Body of pancreas (tissue), 4 donors: ENCODE measurements at regions not wholly inside any gene's neighbourhood (a gene's known extent, or its start where the extent isn't known, plus 50 kb on each side); places are given as distances from the start of the nearest gene placed in this dataset.

Experiments
- ATAC-seq: fragments of 150-250 bp; one replicate; pipeline ENCODE4 v1.9.1; 2016
- DNase-seq, 4 donors: peaks; one replicate each; pipeline ENCODE4 v3.0.0-alpha.2; 2019
- H3K27ac ChIP-seq, 4 donors: fragments of 200-600 bp; sonication (generic); 1 replicate in 3 of 4; 2 replicates in 1 of 4; pipeline versions ENCODE4 v1.5.1 to v1.6.1; 2016 to 2019; ENCODE audit warnings: mild to moderate bottlenecking in 1 of 4, mixed read lengths in 1 of 4, moderate library complexity in 1 of 4
- H3K27me3 ChIP-seq, 2 donors: fragments of 200-600 bp; sonication (generic); one replicate each; pipeline ENCODE4 v1.6.0; 2016; ENCODE audit warnings: mild to moderate bottlenecking in 1 of 2
- H3K36me3 ChIP-seq, 2 donors: fragments of 200-600 bp; sonication (generic); replicated peaks in 1 of 2; 2 replicates each; pipeline ENCODE4 v1.5.1; 2016; ENCODE audit warnings: low read depth in 2 of 2; ENCODE audit not compliant: insufficient read depth in 1 of 2
- H3K4me1 ChIP-seq: fragments of 200-600 bp; sonication (generic); one replicate; pipeline ENCODE4 v1.6.0; 2016
- H3K4me3 ChIP-seq, 2 donors: fragments of 200-600 bp; sonication (generic); 1 replicate in 1 of 2; 2 replicates in 1 of 2; pipeline ENCODE4 v1.5.1; 2016 to 2019
- H3K9me3 ChIP-seq, 3 donors: fragments of 200-600 bp; sonication (generic); 1 replicate in 2 of 3; 2 replicates in 1 of 3; pipeline ENCODE4 v1.5.1; 2016
- POLR2A ChIP-seq, 3 donors: fragments of 450-650 bp; IDR thresholded peaks; one replicate each; pipeline ENCODE4 v1.6.1; 2016; ENCODE audit warnings: antibody characterized with exemption in 3 of 3, mild to moderate bottlenecking in 2 of 3
- WGBS, 2 donors: methylation state at CpG; one replicate each; pipeline ENCODE4 v1.1.5; 2017; 5-methylcytosine and 5-hydroxymethylcytosine counted together
- intact Hi-C: fragments of 100-400 bp; cut with DNase I; formaldehyde crosslinking; loops from one replicate; pipeline ENCODE4 v1.15.1; 2023
- TF ChIP-seq, protein P1 (sequence below), 7 experiments: fragments of 450-650 bp in 4 of 7; fragments of 200-600 bp in 3 of 7; sonication (generic) in 3 of 7; IDR thresholded peaks; one replicate each; pipeline ENCODE4 v1.5.1; 2016 to 2019; ENCODE audit warnings: antibody characterized with exemption in 7 of 7

DNA sequence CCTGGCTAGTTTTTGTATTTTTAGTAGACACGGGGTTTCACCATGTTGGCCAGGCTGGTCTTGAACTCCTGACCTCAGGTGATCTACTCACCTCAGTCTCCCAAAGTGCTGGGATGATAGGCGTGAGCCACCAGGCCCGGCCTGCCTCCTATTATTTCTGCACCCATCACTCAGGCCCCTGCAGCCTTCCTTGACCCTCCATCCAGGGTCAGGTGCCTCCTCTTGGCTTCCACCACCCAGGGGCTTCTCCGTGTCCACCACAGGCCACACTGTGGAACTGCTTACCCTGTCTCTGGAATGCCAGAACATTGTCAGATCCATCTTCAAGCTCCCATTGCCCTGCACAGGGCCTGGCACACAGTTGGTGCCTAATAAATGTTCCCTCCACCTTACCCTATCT lies 75.4 kb upstream of the RTL6 start:
- no peaks in the 10 kb centered on the region for H3K27me3 ChIP-seq
- TF ChIP-seq POLR2A (IDR thresholded peaks at IDR 0.05) = no peak
- TF ChIP-seq, protein P1, sequence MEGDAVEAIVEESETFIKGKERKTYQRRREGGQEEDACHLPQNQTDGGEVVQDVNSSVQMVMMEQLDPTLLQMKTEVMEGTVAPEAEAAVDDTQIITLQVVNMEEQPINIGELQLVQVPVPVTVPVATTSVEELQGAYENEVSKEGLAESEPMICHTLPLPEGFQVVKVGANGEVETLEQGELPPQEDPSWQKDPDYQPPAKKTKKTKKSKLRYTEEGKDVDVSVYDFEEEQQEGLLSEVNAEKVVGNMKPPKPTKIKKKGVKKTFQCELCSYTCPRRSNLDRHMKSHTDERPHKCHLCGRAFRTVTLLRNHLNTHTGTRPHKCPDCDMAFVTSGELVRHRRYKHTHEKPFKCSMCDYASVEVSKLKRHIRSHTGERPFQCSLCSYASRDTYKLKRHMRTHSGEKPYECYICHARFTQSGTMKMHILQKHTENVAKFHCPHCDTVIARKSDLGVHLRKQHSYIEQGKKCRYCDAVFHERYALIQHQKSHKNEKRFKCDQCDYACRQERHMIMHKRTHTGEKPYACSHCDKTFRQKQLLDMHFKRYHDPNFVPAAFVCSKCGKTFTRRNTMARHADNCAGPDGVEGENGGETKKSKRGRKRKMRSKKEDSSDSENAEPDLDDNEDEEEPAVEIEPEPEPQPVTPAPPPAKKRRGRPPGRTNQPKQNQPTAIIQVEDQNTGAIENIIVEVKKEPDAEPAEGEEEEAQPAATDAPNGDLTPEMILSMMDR (IDR thresholded peaks at IDR 0.05) = no peak
- ATAC-seq = no peak
- H3K27ac ChIP-seq = no peak overlapping the region
- H3K9me3 ChIP-seq = no peaks in the 10 kb centered on the region
- WGBS, 2 donors = 79 to 80% methylated on average over 4 of the region's 4 CpGs
- H3K36me3 ChIP-seq = no peaks in the 10 kb centered on the region
- H3K4me1 ChIP-seq = peaks cover 7% of the 10 kb centered on the region
- H3K4me3 ChIP-seq = no peak overlapping the region
- DNase-seq = no peak
- intact Hi-C loops = no loop called here

DNA sequence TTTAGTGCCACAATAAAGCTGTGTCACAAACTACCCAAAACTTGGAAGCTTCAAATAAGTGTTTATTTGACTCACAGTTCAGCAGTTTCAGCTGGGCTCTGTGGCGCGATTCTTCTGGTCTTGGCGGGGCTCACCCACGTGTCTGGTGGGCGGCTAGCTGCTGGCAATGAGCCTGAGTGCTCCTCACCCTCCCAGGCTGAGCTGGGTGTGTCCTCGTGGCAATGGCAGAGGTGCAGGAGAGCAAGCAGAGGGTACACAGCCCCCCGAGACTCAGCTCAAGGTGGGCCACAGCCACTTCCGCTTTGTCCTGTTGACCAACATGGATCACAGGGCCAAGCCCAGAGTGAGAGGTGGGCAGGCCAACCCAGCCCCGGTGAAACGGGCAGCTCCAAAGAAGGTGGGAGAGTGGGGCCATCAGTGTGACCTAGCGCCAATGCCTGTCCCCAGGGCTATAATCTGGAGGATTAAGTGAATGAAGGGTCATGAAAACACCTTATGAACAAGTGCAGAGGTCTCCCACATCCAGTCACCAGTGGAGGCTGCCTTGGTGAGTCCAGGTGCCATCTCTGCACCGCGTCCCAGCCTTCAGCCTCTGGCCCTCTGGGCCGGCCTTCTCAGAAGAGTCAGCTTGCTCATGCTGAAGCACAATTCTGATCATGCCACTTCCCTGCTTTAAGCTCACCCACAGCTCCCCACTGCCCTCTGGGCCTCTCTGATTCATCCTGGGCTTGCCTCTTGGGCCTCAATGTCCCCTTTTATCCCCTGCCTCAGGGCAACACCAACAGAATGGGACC lies 74.6 kb upstream of the RTL6 start:
- ATAC-seq (no peak), DNase-seq (no peak)
- no peak for TF ChIP-seq POLR2A (IDR thresholded peaks at IDR 0.05)
- TF ChIP-seq, protein P1 (IDR thresholded peaks at IDR 0.05) = no peak
- H3K4me3 ChIP-seq = no peak overlapping the region
- H3K27me3 ChIP-seq = no peaks in the 10 kb centered on the region
- H3K36me3 ChIP-seq = no peaks in the 10 kb centered on the region
- H3K9me3 ChIP-seq = no peaks in the 10 kb centered on the region
- intact Hi-C loops = no loop called here
- H3K27ac ChIP-seq = no peak overlapping the region
- H3K4me1 ChIP-seq = peaks cover 7% of the 10 kb centered on the region
- WGBS, 2 donors = 57 to 69% methylated on average over 6 to 13 of the region's 14 CpGs

DNA sequence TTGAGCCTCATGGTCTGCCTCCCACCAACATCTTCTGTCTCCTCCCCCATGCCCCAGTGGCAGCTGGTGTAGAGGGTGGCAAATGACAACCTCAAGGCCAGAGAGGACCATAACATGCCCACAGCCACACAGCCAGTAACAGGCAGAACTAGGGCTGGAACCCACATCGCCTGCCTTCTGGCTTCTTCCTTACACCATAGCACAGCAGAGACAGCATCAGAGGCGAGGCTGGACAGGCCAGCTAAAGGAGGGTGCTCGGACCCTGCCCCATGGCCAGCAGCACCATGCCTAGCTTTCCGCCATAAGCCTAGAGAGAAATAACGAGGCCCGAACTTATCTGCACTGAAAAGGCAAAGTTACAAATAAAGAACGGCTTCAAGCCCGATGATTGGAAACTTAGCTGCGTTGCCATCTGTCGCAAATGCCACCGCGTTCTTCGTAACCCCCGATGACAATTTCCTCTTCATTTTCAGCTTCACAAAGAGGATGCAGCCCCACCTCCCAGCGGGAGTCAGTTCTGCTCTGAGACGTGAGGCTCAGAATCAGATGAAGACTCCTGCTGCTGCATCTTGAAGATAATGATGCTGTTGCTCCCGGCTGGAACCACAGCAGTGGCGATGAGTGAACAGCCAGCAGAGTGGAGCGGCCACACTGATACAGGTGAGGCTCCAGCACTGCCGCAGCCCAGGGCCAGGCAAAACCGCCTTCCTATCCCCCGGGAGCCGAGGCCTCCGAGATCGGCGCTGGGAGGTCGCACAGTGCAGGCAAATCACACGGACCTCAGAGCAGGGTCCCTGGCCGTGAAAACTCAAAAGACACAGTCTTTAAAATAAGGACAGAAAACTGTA lies 73.8 kb upstream of the RTL6 start:
- no peaks in the 10 kb centered on the region for H3K9me3 ChIP-seq
- intact Hi-C loops = no loop called here
- 71 to 72% methylated on average over 29 of the region's 29 CpGs for WGBS, 2 donors
- H3K27me3 ChIP-seq = no peaks in the 10 kb centered on the region
- no peak for ATAC-seq
- peaks cover 7% of the 10 kb centered on the region for H3K4me1 ChIP-seq
- TF ChIP-seq, protein P1 (IDR thresholded peaks at IDR 0.05) = no peak
- TF ChIP-seq POLR2A (IDR thresholded peaks at IDR 0.05) = no peak
- H3K4me3 ChIP-seq = no peak overlapping the region
- H3K36me3 ChIP-seq = no peaks in the 10 kb centered on the region
- H3K27ac ChIP-seq = no peak overlapping the region
- no peak for DNase-seq

DNA sequence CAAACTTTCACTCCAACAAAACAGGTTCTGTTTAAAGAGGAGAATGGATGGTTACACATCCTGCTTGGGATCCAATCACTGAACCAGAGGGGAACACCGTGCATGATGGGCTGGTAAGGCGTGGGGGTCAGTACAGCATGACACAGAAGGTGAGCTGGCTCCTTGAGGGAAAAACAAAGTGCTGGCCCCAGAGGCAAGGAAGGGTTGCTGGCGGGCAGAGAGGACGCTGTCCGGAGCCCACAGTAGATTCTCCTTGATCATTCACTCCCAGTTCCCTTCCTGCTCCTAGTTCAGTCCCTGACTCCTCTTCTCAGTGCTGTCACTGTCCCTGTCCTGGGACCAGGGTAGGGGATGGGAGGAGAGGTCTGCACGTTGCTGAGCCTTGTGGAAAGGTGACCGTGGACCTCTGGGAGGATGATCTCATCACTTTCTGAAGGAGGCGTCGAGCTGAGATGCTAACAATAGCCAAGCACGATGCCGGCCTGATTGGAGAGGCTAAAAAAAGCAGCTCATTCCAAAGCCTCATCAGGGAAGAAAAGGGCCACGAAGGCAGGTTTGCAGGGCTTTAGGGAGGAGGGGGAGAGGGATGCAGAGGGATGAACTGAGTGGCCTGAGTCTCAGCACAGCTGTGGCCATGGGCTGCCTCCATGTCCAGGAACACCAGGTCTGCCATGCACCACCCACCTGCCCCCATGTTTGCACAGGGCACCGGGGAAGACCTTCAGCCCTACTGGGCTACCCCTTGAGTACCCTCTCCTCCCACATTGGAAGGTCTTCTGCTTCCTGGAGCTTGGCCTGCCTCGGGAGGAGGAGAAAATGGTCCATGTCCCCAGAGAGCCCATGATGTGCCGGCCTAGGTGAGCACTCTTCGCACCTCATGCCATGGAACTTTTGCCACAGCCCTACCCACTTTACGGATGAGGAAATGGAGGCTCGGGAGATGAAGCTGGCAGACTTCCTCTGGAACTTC lies 72.7 kb upstream of the RTL6 start:
- H3K9me3 ChIP-seq = no peaks in the 10 kb centered on the region
- 61 to 68% methylated on average over 12 to 18 of the region's 18 CpGs for WGBS, 2 donors
- ATAC-seq (no peak), DNase-seq (no peak)
- no peaks in the 10 kb centered on the region for H3K36me3 ChIP-seq
- TF ChIP-seq, protein P1 (IDR thresholded peaks at IDR 0.05) = no peak
- no peak for TF ChIP-seq POLR2A (IDR thresholded peaks at IDR 0.05)
- intact Hi-C loops = no loop called here
- no peak overlapping the region for H3K27ac ChIP-seq
- H3K4me3 ChIP-seq = no peak overlapping the region
- H3K27me3 ChIP-seq = no peaks in the 10 kb centered on the region
- peaks cover 7% of the 10 kb centered on the region for H3K4me1 ChIP-seq
